ENCODE measurements at regions not wholly inside any gene's neighbourhood (a gene's known extent, or its start where the extent isn't known, plus 50 kb on each side); places are given as distances from the start of the nearest gene placed in this dataset.

DNA sequence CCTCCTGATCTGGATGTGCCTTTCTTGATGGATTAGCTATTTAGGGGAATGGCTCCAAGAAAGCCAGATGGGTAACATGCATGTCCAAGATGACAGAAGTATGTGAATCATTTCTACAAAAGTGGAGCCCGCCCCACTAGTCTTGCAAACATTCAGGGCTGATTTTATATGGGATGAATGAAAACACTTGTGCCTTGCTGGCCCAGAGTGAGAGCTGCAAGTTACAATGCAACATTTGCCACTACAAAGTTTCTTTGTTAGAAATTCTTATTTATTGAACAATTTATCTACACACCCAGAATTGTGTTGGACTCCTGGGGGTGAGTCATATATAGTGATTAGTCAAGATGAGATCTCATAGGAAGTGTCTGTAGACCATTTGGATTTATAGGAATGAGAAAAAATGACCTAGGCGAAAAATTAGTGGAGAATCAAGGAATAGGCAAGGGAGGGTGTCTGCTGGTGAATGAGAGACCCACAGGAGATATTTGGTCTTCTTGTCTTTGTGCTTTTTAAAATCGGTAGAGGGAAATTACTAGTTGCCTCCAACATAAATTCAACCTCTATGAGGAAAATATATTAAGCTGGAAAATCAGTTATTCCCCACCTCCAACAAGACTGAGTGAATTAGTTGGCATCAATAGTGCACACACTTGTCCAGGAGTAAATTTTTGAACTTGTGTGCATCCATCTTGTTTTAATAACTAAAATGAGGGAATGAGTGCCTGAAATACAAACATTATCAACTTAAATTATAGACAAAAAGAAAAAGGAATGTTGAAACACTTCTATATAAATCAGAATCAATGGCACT, 53.5 kb upstream of the DCBLD2 start:
- Histone ChIP-seq H3K4me3 (ENCODE audit: low read depth, low read length) (no peak overlapping the region), H3K36me3 (ENCODE audit: control insufficient read depth, insufficient read depth, low read length) (no peaks in the 10 kb centered on the region), H3K27me3 (ENCODE audit: control insufficient read depth, insufficient read depth, low read length) (no peaks in the 10 kb centered on the region)
- peak; percentile 77 for DNase-seq (ENCODE audit: low read depth)
- no peak for TF ChIP-seq CTCF (IDR thresholded peaks at IDR 0.05; ENCODE audit: insufficient read depth, low read length, severe bottlenecking)
- no peak for FAIRE-seq

DNA sequence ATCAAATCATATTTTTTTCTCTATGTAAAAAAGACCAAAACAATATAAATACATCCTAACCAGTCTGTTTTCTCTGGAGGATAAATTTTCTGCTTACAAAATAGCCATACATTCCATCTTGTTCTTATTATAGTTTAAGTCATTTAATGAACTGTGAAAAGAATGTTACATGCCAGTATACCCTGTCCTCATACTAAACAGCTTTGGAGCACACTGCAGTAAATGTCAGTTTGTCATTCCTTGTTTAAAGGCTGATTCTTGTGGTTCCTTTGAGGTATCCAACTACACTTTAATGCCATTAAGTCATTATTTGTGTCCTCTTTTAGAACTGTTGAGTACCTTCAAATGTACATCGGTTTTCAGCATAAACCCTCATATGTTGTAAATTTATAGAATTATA, 52.7 kb upstream of the DCBLD2 start:
- Histone ChIP-seq H3K4me3 (ENCODE audit: low read depth, low read length) (no peak overlapping the region), H3K27me3 (ENCODE audit: control insufficient read depth, insufficient read depth, low read length) (no peaks in the 10 kb centered on the region), H3K36me3 (ENCODE audit: control insufficient read depth, insufficient read depth, low read length) (no peaks in the 10 kb centered on the region)
- no peak for DNase-seq (ENCODE audit: low read depth)
- FAIRE-seq = no peak
- TF ChIP-seq CTCF (IDR thresholded peaks at IDR 0.05; ENCODE audit: insufficient read depth, low read length, severe bottlenecking) = no peak

DNA sequence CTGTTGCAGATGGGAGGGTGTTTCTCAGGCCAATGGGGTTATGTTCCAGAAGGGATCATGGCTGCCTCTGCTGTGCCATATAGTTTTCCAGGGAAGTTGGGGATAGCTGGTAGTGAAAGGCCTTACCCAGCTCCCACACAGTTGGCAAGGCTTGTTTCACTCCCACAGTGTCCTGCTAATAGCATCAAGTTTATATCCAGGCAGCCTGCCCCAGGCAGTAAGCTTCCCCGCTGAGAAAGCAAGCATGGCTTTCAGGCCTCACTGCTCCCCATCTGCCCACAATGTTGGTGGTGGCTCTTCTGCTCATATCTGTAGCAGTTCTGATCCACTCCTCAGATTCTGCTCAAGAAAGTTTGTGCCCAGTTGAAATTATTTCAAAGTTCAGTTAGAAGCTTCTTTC, 50.9 kb upstream of the DCBLD2 start:
- FAIRE-seq = peak; percentile 52
- TF ChIP-seq CTCF (IDR thresholded peaks at IDR 0.05; ENCODE audit: insufficient read depth, low read length, severe bottlenecking) = no peak
- no peaks in the 10 kb centered on the region for H3K27me3 ChIP-seq (ENCODE audit: control insufficient read depth, insufficient read depth, low read length)
- DNase-seq (ENCODE audit: low read depth) = no peak
- no peaks in the 10 kb centered on the region for H3K36me3 ChIP-seq (ENCODE audit: control insufficient read depth, insufficient read depth, low read length)
- H3K4me3 ChIP-seq (ENCODE audit: low read depth, low read length) = no peak overlapping the region

All from bronchial epithelial cell (primary cell).